Right forelimb (tissue), 1 donor: ENCODE measurements at regions not wholly inside any gene's neighbourhood (a gene's known extent, or its start where the extent isn't known, plus 50 kb on each side); places are given as distances from the start of the nearest gene placed in this dataset.
A peak's percentile ranks its signal among the peaks of the same experiment; 100 is the strongest.
"Not testable (repeated sequence)": the region's sequence is repeated elsewhere in the genome, so short reads cannot be mapped to it uniquely, and the experiment has no call there.

Experiments used
- DNase-seq: peaks from one replicate; pipeline ENCODE4 v3.0.0-alpha.2; 2018

GRCh38 chr3:40864146-40864782 is 335.0 kb upstream of the CTNNB1 start:
- DNase-seq, result no peak

- no peak for DNase-seq
Observed at GRCh38 chr3:40864915-40865314, 334.4 kb upstream of the CTNNB1 start.

- DNase-seq, result no peak
Observed at GRCh38 chr3:40867797-40868196, 331.5 kb upstream of the CTNNB1 start.

GRCh38 chr3:40869013-40869412 is 330.3 kb upstream of the CTNNB1 start:
- DNase-seq, result no peak

- DNase-seq, result no peak
Observed at GRCh38 chr3:40869939-40870338, 329.4 kb upstream of the CTNNB1 start.

GRCh38 chr3:40871394-40871793 is 327.9 kb upstream of the CTNNB1 start:
- no peak for DNase-seq

GRCh38 chr3:40872258-40872920 is 326.9 kb upstream of the CTNNB1 start:
- DNase-seq, result no peak

- DNase-seq, result no peak
Observed at GRCh38 chr3:40873476-40873875, 325.8 kb upstream of the CTNNB1 start.

- DNase-seq, result no peak
Observed at GRCh38 chr3:40873934-40874699, 325.2 kb upstream of the CTNNB1 start.

GRCh38 chr3:40875581-40875980 is 323.7 kb upstream of the CTNNB1 start:
- no peak for DNase-seq

GRCh38 chr3:40876009-40876408 is 323.3 kb upstream of the CTNNB1 start:
- DNase-seq, result no peak

GRCh38 chr3:40876496-40876895 is 322.8 kb upstream of the CTNNB1 start:
- DNase-seq, result no peak

- DNase-seq, result peak; percentile 81
Observed at GRCh38 chr3:40877631-40878463, 321.5 kb upstream of the CTNNB1 start.

GRCh38 chr3:40878464-40878905 is 320.8 kb upstream of the CTNNB1 start:
- no peak for DNase-seq

GRCh38 chr3:40885430-40885829 is 313.9 kb upstream of the CTNNB1 start:
- DNase-seq, result no peak

GRCh38 chr3:40886660-40887425 is 312.5 kb upstream of the CTNNB1 start:
- DNase-seq, result no peak

- DNase-seq, result no peak
Observed at GRCh38 chr3:40891186-40891585, 308.1 kb upstream of the CTNNB1 start.

- no peak for DNase-seq
Observed at GRCh38 chr3:40895109-40895508, 304.2 kb upstream of the CTNNB1 start.

GRCh38 chr3:40899286-40899712 is 300.0 kb upstream of the CTNNB1 start:
- no peak for DNase-seq

- DNase-seq, result no peak
Observed at GRCh38 chr3:40901298-40901697, 298.0 kb upstream of the CTNNB1 start.

- DNase-seq, result no peak
Observed at GRCh38 chr3:40901796-40902195, 297.5 kb upstream of the CTNNB1 start.

- not testable (repeated sequence) for DNase-seq
Observed at GRCh38 chr3:40907907-40908465, 291.3 kb upstream of the CTNNB1 start.
